ENCODE measurements at regions not wholly inside any gene's neighbourhood (a gene's known extent, or its start where the extent isn't known, plus 50 kb on each side); places are given as distances from the start of the nearest gene placed in this dataset.

GRCh38 chr15:53296603-53297002 lies 462.9 kb downstream of the WDR72 start:
- no peak for DNase-seq

DNA sequence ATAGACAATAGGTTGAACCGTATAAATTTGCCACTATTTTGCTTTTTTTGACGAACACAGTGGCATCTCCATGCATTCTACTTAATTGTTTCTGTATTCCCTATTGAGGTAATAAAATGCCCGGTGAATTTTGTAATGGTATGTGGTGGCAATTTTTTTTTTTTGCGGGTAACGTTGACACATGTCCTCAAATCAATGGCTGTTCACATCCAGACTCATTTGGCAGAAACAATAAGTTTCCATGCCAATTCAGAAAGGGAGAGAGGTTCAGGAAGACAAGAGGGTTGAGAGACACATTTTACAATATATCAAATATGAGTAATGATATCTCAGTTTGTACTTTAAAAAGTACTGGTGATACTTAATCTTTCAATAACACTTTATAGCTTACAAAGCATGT lies 463.9 kb downstream of the WDR72 start:
- no peak for DNase-seq

- no peak for DNase-seq
Measured at GRCh38 chr15:53288542-53288941, 470.9 kb downstream of the WDR72 start.

GRCh38 chr15:53274630-53275029 lies 484.5 kb upstream of the ONECUT1 start:
- DNase-seq: no peak

GRCh38 chr15:53272116-53272515 lies 482.0 kb upstream of the ONECUT1 start:
- no peak for DNase-seq

GRCh38 chr15:53266176-53266575 lies 476.0 kb upstream of the ONECUT1 start:
- no peak for DNase-seq

DNA sequence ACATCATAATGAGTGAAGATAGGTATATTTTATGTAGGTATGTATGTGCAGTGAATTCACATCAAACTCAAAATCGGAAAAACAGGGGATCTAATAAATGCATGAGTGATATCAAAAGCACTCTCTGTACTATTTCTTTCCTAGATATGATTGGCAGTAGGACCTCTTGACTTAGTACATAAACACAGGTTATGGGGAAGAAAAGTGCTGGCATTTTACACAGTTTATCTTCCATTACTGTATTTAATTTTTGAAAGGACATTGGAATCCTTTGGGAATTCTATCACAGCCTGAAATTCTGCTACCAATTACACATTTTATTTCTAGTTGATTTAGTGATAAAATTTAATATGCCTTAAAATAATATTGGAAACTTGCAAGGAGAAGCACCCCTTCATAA lies 470.5 kb upstream of the ONECUT1 start:
- DNase-seq: no peak

- DNase-seq: no peak
Measured at GRCh38 chr15:53256457-53256856, 466.3 kb upstream of the ONECUT1 start.

GRCh38 chr15:53256043-53256442 lies 465.9 kb upstream of the ONECUT1 start:
- DNase-seq: no peak

DNA sequence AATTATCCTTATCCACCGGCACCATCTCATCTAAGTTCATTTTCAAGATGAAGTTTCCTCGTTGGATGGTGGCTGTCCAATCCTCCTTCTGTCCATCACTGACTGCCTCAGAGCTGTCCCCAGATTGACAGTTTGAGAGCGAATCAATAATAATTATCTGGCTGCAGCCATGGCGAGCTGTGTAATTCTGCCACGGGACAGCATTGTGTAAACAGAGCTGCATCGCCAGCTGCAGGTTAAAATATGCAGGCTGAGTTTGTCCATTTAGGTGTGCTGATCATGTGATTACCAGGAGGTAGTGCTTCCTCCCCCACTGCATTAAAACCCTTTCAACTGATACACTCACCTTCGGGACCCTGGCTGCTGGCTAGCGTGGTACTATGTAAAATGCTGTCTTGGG lies 461.9 kb upstream of the ONECUT1 start:
- no peak for DNase-seq

DNA sequence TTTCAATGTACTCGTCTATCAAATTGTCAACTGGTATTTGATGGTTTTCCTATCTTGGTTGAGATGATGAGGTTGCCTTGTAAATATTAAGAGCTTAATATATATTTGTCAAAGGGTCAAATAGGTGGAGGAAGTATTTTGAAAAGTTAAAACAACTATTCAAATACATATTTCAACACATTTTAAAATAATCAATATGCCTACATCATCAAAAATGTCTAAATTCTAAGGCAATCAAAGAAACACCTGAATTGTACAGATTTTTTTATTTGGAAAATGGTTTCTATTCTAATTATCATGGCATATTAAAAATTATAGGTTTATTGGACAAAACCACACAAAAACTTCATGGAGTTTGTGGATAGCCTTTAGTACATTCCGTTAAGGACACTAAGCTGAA lies 461.4 kb upstream of the ONECUT1 start:
- no peak for DNase-seq

- DNase-seq: no peak
Measured at GRCh38 chr15:53247041-53247708, 457.0 kb upstream of the ONECUT1 start.

- DNase-seq: no peak
Measured at GRCh38 chr15:53246404-53246803, 456.3 kb upstream of the ONECUT1 start.

DNA sequence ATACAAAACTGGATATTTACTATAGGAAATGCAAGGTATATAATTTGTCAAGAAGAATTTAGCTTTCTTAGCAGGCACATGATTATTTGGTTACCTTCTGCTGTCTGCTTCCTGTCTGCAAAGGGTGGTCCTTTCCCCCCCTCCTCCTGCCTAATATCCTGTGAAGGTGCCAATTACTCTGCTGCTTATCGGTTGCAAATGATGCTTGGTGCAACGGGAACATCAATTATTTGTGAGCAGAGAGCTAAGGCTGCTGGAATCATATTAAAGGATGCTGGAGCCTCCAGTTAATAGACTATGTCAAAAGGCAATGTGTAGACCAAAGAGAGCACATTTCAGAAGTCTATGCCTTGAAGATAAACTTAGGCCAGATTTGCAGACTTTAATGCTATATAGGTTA lies 443.7 kb upstream of the ONECUT1 start:
- no peak for DNase-seq

GRCh38 chr15:53230473-53230872 lies 440.3 kb upstream of the ONECUT1 start:
- no peak for DNase-seq

GRCh38 chr15:53226559-53226958 lies 436.4 kb upstream of the ONECUT1 start:
- no peak for DNase-seq

- DNase-seq: no peak
Measured at GRCh38 chr15:53225781-53226180, 435.6 kb upstream of the ONECUT1 start.

DNA sequence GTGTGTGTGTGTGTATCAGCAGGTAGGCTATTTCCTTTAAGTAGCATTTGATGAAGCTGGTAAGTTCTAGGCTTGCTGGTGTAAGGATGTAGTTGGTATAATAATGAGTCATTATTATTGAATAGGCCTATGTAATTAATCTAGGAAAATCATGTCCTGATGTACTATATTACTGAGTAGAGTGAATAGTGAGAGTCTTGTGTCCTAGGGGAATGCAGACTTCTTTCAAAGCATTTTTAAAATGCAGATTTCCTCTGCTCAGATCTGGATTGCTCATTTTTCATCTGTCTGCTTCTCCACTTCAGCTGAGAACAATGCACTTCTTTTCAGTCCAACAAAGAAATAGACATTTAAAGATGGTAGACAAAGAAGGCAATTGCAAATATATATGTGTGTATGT lies 434.2 kb upstream of the ONECUT1 start:
- no peak for DNase-seq

DNA sequence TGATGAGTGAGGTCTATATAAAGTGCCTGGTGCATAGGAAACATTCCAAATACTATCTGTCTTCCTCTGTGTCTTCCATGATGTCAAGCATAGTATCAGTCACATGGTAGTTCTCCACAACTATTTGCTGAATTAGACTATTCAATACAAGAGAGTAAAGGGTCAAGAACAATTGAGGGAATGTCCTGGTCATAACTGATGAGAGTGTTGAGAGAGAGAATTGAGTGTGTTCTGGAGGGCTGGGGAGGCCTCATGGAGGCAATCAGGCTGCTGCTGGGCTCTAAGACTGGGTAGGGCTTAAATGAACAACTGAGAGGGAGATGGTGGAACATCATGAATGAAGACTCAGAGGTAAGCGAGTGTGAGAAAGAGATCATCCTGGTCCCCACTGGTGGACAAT lies 433.7 kb upstream of the ONECUT1 start:
- no peak for DNase-seq

DNA sequence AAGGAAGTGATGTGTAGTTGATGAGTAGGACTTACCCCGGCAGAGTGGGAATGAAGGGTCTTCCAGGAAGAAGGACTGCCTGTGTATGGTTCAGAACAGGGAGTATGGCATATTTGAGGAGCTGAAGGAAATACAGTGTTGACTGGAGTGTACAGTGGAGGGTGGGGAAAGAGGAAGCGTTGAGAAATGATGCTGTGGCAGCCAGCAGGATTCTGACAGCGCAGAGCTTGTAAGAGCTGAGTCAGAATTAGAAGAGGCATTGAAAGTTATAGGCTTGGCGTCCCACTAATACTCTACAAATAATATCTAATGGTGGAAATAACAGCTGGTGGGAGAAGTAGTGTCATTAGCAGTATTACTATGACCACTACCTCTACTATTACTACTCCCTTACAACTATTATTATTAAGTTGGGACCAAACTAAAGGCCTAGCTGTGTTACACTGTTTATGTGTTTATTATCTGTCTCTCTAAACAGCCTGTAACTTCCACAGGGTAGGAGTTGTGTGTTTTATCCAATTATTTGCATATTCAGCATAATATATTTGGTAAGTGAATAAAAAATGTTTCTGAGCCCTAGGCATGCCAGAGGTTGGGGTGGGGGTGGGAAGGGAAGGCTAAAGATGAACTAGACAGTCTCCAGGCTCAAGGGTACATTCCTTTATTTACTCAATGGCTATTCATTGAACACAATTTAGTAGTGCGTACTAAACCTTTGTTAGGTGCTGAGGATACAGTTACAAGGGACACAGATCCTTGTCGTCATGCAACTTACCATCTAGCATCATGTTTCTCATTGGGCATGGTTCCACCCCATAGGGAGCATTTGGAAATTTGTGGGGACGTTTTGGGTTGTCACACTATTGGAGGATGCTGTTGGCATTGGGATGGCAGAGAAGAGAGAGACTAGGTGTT lies 428.8 kb upstream of the ONECUT1 start:
- no peak for DNase-seq

DNA sequence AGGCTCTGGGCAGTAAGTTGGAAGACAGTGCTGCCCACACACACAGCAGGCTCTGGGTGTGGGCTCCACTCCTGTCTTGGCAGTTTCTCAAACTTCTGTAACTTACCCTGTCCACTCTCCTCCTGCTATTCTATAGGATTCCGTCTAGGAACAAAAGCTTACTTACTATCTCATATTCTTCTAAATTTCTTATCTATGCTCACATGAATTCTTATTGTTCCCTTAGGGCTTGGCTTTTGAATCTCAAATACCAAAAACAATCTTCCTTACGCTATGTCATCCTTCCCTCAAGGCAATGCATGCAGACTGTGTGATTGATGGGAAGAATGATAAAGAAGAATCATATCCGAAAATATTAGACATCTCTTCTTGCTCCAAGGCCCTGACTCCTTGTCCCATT lies 425.9 kb upstream of the ONECUT1 start:
- no peak for DNase-seq

DNA sequence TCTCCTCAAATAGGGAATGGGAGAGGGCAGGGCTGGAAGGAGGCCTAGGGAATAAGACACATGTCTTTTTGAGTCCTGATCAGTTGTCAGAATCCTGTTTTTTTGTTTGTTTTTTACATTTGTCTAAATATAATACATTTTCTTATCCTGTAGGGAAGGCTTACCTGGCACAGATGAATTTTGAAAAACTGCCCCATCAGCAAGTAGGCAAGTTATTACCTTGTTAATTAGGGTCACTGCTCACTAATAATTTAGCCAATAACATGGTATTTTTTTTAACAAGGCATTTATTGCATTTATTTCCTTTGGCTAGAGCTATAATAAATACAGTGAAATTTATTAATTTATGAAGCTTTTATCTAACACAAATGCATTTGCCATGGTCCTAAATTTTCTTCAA lies 423.2 kb upstream of the ONECUT1 start:
- DNase-seq: no peak

DNA sequence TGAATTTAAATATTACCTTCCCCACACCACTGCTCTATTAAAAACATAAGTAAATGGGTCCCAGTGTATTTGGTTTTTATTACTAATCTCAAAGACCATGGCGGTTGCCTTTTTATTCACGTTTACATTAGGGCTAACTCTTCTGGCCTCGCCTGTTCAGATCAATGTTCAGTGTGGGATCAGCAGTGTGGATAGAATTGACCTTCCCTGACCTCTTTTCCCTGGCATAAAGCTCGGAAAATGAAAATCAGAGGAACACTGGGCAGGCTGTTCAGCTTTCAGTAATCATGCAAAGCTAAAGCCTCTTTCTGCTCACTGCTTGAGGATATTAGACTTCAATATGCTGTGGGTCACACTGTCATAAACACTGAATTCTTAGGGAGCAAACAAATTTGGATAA lies 422.6 kb upstream of the ONECUT1 start:
- no peak for DNase-seq

DNA sequence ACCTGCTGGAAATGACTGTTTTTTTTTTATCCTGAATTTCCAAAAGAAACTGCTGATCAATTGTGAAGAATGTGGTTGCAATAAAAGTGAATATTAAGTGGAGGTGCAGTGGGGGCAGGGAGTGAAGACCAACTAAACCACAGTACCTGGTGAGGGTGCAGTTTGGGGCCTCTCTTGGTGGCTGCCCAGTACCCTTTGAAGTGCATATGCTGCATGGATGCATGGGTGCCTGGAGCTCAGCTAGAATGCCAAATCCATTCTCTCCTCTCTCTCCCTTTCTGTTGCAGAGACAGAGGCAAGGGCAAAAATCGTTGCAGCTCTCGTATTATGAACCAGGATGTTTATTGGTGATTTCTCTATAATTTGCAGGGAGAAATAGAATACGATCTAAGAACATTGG lies 420.5 kb upstream of the ONECUT1 start:
- no peak for DNase-seq
